HG03139 (cell line): ENCODE measurements at regions not wholly inside any gene's neighbourhood (a gene's known extent, or its start where the extent isn't known, plus 50 kb on each side); places are given as distances from the start of the nearest gene placed in this dataset.

ENCODE experiments used
- ATAC-seq: cut with Tn5 transposase; IDR thresholded peaks from one replicate; pipeline ENCODE4 v1.9.1; 2021; ENCODE audit not compliant: unreplicated experiment

DNA sequence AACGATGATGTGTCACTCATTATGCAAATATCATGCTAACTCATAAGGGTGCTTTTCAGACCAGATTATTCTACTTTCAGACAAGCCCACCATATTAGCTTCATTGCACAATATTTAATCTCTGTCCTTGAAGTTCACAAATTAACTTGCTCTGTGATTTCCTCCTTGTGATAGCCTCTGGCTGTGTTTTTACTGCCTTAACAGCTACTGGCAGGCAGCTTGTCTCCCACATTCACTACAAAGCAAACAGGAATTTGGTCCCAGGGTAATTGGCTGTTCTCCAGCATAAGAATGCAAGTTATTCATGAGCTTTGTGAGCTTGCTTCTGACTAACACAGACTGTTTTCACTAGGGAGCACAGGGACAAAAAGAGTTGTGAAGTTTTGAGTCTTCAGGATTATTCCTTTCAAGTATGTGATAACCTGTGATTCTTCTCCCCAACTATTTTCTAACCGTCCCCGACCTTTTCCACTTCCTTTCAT, 87.9 kb upstream of the HMCN1 start:
- no peak for ATAC-seq

DNA sequence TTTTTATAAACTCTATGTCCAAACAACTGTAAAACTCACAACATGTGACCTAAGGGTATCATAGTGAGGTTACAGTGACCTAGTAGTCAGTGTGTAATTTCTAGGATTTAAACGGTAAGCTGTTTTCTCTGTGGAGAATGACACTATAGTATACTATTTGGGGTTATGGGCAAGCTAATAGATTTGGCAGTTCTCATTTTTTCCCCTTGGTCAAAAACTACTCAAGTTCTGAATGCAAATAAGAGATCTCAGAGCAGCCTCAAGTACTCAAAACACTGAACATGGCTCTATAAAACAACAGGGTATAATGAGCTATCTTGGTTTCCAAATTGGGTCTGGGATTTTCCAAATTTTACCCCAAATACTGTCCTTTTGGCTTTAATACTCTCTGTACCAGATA, 88.5 kb upstream of the HMCN1 start:
- no peak for ATAC-seq

DNA sequence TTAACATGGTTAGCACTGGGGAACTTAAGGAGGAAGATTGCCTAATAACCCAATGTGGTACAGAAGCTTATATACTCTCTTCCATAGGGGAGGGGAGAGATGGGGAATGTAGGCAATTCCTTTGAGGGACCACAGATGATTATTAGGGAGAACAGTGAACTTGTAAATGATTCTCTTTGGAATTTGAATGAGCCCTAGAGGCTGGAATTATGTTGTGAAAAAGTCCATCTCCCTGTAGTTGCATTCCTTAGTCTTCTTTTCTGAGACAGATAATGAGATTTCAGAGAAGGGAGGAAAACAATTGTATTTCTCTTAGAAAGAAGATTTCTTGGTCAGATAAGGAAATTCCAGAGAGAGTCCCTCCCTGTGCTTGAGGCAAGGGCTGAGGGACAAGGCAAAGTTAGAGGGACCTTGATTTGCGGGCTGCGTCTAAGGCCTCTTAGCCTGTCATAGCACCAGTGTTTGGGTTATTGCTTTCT, 89.0 kb upstream of the HMCN1 start:
- ATAC-seq, result no peak

DNA sequence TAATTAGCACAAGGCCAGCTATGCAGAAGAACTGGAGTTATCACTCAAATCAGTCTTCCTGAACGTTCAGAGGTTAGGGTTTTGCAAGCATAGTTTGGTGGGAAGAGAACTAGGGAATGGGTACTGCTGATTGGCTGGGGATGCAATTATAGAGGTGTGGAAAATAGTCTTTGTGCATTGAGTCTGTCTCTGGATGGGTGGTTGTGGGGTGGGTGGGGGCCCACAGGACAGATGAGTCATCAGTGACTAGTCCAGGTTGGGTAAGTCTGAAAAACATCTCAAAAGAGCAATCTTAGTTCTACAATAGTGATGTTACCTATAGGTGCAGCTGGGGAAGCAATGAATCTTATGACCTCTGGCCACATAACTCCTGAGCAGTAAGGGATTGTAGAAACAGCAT, 89.7 kb upstream of the HMCN1 start:
- no peak for ATAC-seq

DNA sequence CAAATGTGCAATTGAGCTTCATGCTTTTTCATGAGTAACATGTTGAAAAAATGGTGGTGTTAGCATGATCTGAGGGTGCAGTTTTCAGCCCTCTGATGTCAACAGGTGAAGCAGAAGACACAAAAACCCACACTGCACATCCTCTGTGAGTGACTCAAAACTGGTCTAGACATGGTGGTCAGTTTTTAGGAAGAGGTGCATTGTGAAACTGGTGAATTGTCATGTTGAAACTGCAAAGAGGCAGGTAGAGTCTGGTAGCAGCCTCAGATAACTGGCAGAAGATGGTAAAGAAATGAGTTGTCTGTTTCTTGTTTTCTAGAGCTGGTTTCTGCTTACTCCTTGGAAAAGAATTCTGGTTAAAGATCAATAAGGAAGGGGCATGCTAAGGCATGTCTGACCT, 97.3 kb upstream of the HMCN1 start:
- peak; percentile 99 for ATAC-seq

DNA sequence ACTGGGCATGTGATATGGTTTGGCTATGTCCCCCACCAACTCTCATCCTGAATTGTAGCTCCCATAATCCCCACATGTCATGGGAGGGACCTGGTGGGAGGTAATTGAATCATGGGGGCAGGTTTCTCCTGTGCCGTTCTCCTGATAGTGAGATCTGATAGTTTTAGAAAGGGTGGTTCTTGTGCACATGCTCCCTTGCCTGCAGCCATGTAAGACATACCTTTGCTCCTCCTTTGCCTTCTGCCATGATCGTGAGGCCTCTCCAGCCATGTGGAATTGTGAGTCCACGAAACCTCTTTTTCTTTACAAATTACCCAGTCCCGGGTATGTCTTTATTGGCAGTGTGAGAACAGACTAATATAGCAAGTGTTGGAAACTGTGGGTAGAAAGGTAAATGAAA, 99.5 kb upstream of the HMCN1 start:
- ATAC-seq, result no peak

DNA sequence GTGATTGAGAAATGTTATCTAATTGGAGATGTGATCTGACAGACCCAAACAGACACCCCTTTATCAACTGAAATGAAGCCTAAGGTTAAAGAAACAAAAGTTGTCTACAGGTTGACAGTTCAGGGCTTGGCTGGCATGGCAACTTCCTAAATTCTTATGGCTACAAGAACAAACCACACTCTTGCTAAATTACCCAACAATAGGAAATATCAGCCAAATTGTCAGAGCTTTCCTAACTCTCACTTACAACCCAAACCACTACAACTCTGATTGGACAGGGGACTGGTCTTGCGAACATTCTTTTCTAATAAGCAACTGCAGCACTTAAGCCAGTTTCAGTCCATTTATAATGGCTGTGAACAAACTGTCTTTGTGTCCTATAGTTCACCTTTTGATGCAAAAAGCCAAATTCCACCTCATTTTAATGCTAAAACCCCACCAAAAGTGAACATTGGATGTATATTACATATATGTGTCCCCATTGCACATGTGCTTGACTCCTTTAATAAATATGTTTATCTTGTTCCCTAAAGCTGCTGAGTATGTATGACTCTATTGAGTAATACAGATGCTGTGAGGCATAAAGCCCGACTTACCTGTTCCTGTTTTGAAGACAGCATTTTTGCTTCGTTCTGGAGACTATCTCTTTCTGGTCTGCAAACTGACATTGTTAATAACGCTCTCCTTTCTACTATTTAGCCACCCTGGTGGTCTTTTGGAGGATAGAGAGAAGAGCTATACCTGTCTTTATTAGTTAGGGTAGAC, 101.3 kb upstream of the HMCN1 start:
- ATAC-seq, result no peak

DNA sequence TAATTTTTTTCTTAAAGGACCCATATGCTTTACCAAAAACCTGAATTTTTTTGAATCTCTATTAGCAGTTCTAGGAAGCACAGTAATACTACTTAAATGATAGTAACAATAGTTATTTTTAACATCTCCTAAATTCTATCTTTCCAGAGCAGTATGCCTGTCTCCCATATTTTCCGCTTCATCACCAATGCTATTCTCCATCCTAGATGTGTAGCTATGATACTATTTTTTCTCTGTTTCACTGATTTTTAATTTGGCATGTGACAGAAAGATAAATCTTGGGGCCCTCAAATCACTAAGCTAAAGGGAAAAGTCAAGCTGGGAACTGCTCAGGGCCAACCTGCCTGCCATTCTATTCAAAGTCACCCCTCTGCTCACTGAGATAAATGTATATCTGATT, 102.3 kb upstream of the HMCN1 start:
- ATAC-seq, result no peak

DNA sequence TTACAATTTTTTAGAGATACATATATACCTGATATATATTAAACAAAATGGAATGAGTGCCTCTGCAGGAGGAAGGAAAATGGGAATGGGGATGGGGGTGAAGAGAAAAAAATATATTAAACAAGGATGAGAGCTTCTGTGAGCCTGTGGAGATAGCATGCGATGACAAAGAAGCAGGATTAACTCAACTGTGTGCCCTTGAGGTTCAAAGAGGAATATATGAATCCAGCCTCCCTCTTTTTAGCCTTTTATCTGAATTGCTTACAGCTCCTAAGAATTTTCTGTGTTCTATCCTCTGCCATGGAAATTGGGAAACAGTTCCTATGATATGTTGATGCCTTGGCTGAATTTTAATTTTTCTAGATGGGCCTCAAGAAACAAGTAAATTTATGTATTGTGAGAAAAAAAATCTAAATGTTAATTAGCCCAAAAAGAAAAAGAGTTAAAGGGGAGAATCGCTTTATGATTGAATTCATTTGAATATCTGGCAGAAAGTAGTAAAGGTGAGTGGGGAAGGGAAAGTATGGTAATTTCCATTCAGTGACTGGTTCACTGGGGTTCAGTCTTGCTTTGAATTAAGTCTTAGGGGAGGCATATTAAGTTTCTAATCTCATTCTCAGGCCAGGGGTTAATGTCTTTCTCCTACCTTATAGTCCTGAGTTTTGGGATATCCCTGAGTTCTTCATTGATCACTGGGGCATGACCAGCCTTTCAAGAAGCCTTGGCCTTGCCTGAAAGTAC, 106.3 kb upstream of the HMCN1 start:
- ATAC-seq, result no peak

DNA sequence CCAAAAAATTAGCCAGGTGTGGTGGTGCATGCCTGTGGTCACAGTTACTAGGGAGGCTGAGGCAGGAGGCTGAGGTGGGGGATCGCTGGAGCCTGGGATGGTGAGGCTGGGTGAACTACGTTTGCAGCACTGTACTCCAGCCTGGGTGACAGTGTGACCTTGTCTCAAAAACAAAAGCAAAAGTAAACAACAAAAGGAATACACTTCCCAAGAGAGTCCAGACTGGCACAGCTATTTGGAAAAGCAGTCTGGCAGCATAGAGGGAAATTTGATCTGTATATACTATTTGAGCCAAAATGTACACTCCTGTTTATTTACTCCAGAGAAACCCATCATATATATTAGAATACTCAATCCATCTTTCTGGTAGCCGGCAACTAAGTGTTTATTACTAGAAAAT, 107.0 kb upstream of the HMCN1 start:
- ATAC-seq, result no peak

DNA sequence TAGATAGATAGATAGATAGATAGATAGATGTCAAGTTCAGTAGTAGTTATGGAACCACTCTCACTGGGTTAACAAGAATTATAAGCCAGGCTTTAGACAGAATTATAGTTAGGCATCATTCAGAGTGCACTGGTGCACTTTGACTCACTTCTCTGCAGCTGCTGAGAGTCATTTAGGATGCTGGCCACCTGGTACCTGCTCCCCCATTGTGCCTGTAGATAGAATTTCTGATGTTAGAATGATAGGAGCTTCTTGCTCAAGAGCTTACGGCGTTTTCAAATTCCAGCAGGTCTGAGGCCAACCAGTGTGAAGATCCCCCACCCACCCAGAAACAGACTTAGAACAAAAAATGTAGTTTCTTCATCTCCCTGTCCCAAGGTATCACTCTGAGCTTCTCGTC, 107.8 kb upstream of the HMCN1 start:
- ATAC-seq, result no peak

DNA sequence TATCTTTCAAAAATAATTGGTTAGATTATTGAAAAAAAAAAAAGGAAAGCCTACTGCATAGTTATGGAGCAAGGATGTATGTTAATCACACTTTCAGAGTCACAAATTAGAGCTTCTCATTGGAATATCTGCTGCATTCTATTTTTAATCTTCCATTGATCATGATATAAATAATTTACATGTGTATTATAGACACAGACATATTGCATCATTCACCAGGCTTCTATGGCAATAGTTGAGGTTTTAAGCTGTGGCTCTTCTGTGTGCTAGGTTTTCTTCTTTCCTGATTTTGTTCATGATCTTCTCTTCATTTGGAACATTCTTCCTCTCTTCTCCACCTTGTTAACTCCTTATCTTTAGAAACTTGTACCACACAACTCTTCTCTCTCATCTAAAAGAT, 123.2 kb upstream of the HMCN1 start:
- ATAC-seq, result no peak

DNA sequence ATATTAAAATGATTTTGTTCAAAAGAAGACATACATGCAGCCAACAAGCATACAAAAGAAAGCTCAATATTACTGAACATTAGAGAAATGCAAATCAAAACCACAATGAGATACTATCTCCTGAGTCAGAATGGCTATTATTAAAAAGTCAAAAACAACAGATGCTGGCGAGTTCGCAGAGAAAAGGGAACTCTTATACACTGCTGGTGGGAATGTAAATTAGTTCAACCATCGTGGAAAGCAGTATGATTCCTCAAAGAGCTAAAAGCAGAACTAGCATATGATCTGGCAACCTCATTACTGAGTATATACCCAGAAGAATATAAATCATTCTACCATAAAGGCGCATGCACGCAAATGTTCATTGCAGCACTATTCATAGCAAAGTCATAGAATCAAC, 126.0 kb upstream of the HMCN1 start:
- peak; percentile 72 for ATAC-seq

DNA sequence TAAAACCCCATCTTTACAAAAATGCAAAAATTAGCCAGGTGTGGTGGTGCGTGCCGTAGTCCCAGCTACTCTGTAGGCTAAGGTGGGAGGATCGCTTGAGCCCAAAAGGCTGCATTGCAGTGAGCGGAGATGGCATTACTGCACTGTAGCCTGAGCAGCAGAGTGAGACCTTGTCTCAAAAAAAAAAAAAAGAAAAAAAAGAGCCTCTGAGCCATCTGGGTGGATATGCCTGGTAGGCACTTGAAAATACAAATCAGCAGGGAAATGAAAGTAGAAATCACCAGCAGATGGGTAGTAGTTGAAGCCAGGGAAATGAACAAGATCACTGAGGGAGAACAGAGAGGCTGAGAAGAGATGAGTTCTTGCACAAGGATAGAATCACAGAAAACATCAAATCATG, 131.0 kb upstream of the HMCN1 start:
- ATAC-seq, result peak; percentile 51

DNA sequence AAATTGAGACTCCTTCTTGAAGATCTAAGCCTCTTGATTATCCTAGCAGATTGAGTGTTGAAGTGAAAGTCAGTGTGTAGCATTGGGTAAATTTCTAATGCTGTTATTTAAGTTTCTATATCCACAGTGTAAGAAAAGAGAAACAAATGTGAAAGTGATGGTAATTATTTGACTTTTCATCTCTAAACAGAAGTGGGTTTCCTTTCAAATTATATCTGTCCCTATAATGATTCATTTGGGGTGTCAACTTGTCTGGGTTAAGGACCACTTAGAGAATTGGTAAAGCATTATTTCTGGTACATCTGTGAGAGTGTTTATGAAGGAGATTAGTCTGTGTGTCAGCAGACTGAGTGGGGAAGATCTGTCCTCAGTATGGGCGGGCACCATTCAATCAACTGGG, 133.0 kb upstream of the HMCN1 start:
- peak; percentile 37 for ATAC-seq

DNA sequence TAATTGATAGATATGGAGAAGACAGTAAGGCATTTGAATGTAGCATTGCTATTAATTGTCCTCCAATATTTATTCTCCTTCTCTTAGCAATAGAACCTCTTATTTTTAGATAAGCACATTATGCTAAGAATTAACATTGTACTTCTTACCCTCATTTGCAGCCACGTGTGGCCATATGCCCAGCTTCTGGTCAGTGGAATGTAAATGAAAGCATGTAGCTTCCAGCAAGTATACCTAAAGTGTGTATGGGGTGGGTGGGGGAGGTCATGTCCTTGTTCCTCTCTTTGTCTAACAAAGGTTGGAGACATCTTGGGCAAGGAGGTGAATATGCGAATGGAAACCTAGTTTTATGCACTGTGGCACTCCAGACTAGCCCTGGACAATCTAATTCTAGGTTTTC, 133.6 kb upstream of the HMCN1 start:
- ATAC-seq, result no peak

DNA sequence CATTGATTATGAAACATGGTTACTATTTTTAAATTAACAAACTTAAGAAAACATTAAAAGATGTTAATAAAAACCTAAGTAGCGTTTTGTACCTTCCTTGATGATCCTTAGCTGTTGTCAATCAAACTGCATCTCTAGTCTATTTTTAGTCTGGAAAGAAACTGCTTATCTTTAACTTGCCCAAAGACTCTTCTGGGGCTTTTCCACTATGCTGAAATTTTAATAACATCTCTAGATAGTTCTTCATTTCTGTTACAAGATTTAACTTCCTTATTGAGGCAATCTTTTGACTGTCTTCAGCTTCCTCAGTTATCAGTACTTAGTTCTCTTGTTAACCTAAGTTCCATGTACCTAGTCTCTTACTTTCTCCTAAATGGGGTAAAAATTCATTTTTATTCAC, 135.9 kb upstream of the HMCN1 start:
- ATAC-seq, result no peak

DNA sequence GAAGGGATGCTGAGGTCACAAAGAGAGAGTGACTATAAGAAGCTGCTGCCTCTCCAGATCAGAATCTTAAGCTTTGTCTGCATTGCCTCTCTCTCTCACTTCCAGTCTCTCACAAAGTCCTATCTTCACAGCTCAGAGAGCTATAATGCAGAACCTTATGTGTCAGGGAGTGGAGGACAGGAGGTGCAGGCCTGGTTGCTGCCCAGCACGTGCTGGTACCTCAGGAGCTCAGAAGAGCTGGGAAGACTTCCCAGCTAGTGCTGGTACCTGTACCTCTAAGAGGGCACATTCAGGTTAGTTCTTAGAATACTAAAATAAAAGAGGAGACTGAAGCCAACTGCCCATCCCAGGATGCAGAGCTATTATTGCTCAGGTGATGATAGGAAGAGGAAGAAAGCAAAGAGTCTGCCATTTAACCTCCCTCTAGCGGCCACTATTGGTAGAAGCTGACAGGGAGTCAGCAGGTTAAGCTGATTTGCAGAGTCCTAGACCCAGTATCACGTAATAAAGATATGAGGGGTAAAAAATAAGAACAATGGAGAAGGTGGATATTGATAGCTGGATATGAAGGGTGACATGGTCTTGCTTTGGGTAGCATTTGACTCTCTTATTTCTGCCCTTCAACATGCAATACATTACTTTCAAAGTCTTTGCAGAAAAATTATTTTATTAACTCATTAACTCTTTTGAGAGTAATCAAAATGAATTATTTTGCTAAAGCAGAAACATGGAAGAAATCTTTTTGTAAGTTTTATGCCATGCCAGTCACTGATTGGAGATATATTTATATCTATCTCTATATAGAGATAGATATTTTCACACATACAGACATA, 138.1 kb upstream of the HMCN1 start:
- peak; percentile 81 for ATAC-seq

DNA sequence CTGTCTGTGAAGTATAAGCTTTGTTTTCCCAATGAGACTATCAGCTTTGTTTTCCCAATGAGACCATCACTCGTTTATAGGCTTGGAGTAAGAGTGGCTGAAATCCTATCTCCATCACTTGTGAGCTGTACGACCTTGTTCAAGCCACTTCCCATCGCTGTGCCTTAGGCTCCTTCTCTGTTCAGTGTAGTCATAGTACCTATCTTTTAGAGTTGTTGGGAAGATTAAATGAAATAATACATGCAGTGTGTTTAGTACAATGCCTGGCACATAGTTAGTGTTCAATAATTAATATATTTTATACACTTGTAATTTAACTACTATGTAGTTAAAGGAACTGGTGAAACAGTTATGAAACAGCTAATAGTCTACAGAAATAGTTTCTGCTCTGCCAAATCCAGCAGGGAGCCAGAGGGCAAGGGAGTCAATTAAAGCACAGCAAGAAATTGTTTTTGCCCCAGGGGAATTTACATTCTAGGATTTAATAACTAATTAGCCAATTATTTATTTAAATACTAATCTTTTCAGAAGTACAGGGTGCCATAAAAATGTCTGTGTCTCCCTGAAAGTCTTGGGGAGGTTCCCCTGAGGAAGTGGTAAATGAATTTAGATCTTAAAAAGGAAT, 139.3 kb upstream of the HMCN1 start:
- ATAC-seq, result no peak

DNA sequence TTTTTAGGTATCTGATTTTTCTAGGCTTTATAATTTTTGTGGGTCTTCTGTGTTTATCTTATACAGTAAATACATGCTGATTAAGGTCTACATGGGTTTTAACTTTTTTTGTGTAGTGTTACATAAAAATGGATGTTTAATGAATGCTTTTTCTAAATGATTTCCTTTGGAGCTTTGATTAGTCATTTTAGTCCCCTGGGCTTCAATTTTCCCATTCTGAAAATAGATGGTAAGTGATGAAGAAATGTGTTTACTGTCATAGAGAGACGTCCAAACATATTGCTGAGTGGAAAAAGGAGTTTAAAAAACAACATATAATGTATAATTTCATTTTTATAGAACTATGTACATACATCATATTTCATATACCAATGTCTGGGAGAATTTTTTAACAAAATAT, 140.9 kb upstream of the HMCN1 start:
- no peak for ATAC-seq

DNA sequence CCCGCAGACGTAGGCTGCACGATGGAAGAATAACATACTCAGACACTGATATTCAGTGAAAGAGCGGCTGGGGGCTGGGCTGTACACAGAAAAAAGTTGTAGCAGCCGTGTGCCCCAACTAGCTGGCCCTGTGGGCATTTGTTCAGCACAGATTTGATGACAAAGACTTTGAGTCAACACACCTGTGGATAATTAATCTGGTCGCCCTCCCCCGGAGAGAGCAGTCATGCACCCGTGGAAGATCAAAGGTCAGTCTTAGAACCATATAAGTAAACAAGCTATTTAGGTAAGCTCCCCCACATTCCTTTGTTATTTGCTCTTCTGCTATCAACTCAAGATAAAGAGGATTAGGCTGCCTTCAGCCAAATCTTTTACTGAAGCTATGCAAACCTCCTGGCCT, 148.4 kb upstream of the HMCN1 start:
- ATAC-seq, result no peak
